Activated naive CD8-positive, alpha-beta T cell treated with anti-CD3 and anti-CD28 coated beads, Interleukin-2, amount 50 U/mL, for 24 hours (primary cell): ENCODE measurements at regions not wholly inside any gene's neighbourhood (a gene's known extent, or its start where the extent isn't known, plus 50 kb on each side); places are given as distances from the start of the nearest gene placed in this dataset.

ENCODE experiments used
- ATAC-seq: fragments of 150-1000 bp; cut with Tn5 transposase; one replicate; pipeline ENCODE4 v1.10.0; 2021
- DNase-seq: peaks from one replicate; pipeline ENCODE4 v3.0.0; 2021
- H3K27ac Mint-ChIP-seq: one replicate; pipeline ENCODE4 v1.8.0; 2021; ENCODE audit warnings: mild to moderate bottlenecking, mixed read lengths
- H3K27me3 Mint-ChIP-seq: one replicate; pipeline ENCODE4 v1.8.0; 2021; ENCODE audit warnings: mixed read lengths
- H3K36me3 Mint-ChIP-seq: one replicate; pipeline ENCODE4 v1.8.0; 2021; ENCODE audit warnings: low read depth, mixed read lengths
- H3K4me1 Mint-ChIP-seq: one replicate; pipeline ENCODE4 v1.8.0; 2021; ENCODE audit warnings: mixed read lengths
- H3K4me3 Mint-ChIP-seq: one replicate; pipeline ENCODE4 v1.8.0; 2021; ENCODE audit warnings: mild to moderate bottlenecking, moderate library complexity, mixed read lengths
- H3K9me3 Mint-ChIP-seq: one replicate; pipeline ENCODE4 v1.8.0; 2021; ENCODE audit warnings: mixed read lengths

DNA sequence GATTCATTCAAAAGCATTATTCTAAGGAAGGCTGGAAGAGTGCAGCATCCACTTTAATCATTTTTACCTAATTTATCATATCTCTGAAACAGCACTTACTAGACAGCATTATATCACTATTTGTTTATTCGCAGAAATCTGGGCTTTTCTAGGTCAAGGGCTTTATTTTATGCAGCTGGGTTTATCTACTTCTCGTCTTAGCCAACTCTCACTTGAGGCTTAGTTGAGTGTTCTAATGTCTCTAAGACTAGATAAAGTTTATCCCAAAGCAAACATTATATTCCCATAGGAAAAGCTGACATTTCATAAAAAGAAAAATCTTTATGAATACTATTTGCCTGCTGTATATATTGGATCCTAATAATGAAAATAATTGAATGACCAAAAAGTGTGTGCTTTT is 720.8 kb upstream of the FLRT2 start:
- Mint-ChIP-seq H3K36me3 (no peaks in the 10 kb centered on the region), H3K27me3 (no peaks in the 10 kb centered on the region), H3K27ac (no peak overlapping the region), H3K9me3 (peaks cover 14% of the 10 kb centered on the region), H3K4me1 (no peaks in the 10 kb centered on the region), H3K4me3 (no peak overlapping the region)
- DNase-seq: no peak
- no peak for ATAC-seq

DNA sequence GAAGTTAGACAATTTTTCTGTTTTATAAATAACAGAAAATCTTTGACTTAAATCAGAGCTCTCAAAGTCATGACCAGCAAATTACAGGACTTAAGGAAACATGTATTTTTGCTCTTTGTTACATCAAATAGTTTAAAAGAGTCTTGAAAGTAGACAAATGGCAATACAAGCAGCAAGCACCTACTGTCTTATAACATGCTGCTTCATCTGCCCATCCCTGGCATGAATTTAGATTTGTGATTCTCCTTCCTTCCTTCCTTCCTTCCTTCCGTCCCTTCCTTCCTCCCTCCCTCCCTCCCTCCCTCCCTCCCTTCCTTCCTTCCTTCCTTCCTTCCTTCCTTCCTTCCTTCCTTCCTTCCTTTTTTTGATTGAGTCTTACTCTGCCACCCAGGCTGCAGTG is 715.6 kb upstream of the FLRT2 start:
- H3K36me3 Mint-ChIP-seq: no peaks in the 10 kb centered on the region
- H3K4me1 Mint-ChIP-seq: no peaks in the 10 kb centered on the region
- no peak overlapping the region for H3K4me3 Mint-ChIP-seq
- H3K27ac Mint-ChIP-seq: no peak overlapping the region
- H3K9me3 Mint-ChIP-seq: peaks cover 35% of the 10 kb centered on the region
- no peak for ATAC-seq
- H3K27me3 Mint-ChIP-seq: no peaks in the 10 kb centered on the region
- DNase-seq: no peak

DNA sequence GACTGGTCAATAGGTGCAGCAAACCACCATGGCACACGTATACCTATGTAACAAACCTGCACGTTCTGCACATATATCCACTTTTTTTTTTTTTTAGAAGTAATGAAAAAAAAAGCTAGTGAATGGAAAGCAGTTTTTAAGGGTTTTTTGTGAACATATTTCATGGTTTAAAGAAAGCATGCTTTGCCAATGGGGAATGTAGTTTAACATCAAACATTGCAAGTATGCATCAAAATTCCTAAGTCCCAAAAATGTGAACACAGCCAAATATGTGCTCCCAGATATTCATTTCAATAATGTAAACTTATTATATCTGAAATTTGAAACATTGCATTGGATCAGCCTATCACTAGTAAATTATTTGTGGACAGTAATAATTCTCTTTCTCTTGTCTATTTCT is 710.4 kb upstream of the FLRT2 start:
- H3K4me3 Mint-ChIP-seq: no peak overlapping the region
- ATAC-seq: no peak
- no peaks in the 10 kb centered on the region for H3K4me1 Mint-ChIP-seq

DNA sequence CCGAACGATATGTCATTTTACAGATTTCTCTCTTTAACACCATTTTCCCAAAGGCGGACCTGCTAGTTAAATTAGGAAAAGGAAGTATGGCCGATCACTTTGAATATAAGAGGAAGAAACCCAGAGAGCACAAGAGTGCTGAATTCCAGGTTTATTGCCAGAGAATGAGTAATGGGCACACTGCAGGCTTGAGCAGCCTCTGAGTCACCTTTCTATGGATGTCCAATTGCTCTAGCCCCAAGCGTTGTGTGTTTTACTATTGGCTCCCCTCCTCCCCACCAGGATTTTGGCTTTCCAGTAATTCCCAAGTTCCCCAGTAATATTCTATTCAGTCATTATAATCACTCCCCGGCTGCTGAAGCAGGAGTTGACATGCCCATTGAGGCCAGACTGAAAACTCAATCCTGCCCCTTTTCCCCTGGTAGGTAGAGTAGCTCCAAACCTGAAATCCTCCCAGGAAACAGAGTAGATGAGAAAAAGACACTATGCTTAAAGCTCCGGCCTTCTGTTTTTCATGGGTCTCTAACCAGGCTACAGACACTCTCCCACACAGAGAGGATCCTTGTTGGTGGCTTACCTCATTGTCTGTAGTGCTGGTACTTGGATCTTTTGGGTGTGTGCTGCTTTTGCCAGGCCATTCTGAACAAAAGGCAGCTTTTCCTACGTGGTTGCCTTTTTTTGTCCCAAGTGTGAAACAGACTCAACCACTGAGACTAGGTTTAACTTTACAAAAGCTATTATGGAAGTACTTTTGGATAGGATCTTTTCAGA is 704.3 kb upstream of the FLRT2 start:
- H3K9me3 Mint-ChIP-seq: peaks cover 26% of the 10 kb centered on the region
- no peaks in the 10 kb centered on the region for H3K4me1 Mint-ChIP-seq
- no peak overlapping the region for H3K4me3 Mint-ChIP-seq
- H3K27me3 Mint-ChIP-seq: no peaks in the 10 kb centered on the region
- H3K36me3 Mint-ChIP-seq: no peaks in the 10 kb centered on the region
- DNase-seq (no peak), ATAC-seq (no peak)
- H3K27ac Mint-ChIP-seq: no peak overlapping the region

More for the DNA sequence above, 710.4 kb upstream of the FLRT2 start:
- no peak for DNase-seq
- Mint-ChIP-seq H3K27ac (no peak overlapping the region), H3K36me3 (no peaks in the 10 kb centered on the region), H3K27me3 (no peaks in the 10 kb centered on the region), H3K9me3 (peaks cover 31% of the 10 kb centered on the region)

DNA sequence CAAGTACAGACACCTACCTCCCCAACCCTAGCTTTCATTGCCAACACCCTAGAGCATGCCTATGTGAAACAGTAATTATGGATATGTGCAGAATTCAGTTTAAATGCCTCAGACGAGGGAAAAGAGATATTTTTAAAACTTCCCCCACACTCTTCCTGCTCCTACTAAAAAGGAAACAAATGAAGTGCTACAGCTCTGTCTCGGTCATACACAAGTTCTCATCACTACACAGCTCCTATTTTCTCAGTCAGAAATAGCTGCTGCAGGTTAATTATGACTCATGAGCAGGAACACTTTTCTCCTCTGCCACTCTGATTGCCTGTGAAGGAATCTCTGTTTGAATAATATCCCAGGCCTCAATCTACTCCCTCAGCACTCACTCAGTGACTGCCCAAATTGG is 703.6 kb upstream of the FLRT2 start:
- H3K36me3 Mint-ChIP-seq: no peaks in the 10 kb centered on the region
- no peak overlapping the region for H3K4me3 Mint-ChIP-seq
- no peak for DNase-seq
- no peak for ATAC-seq
- no peak overlapping the region for H3K27ac Mint-ChIP-seq
- no peaks in the 10 kb centered on the region for H3K4me1 Mint-ChIP-seq
- peaks cover 29% of the 10 kb centered on the region for H3K9me3 Mint-ChIP-seq
- no peaks in the 10 kb centered on the region for H3K27me3 Mint-ChIP-seq

DNA sequence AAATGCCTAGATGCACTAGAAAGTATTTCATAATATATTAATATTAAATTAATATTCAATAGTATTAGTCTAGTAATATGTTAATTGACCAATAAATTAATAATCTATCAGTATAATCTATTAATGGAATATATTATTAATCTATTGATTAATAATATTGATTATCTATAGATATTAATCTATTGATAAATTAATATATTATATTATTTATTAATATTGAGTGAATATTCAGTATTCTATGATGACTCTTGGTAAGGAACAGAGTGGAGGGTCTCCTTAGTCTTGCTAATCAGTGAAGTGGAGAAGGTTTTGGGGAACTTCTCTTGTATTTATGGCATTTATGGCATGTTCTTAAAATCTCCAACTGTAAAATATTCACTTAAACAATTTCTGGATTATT is 679.3 kb upstream of the FLRT2 start:
- ATAC-seq (no peak), DNase-seq (no peak)
- Mint-ChIP-seq H3K27ac (no peak overlapping the region), H3K9me3 (peaks cover 16% of the 10 kb centered on the region), H3K36me3 (no peaks in the 10 kb centered on the region), H3K27me3 (no peaks in the 10 kb centered on the region), H3K4me1 (no peaks in the 10 kb centered on the region), H3K4me3 (no peak overlapping the region)

DNA sequence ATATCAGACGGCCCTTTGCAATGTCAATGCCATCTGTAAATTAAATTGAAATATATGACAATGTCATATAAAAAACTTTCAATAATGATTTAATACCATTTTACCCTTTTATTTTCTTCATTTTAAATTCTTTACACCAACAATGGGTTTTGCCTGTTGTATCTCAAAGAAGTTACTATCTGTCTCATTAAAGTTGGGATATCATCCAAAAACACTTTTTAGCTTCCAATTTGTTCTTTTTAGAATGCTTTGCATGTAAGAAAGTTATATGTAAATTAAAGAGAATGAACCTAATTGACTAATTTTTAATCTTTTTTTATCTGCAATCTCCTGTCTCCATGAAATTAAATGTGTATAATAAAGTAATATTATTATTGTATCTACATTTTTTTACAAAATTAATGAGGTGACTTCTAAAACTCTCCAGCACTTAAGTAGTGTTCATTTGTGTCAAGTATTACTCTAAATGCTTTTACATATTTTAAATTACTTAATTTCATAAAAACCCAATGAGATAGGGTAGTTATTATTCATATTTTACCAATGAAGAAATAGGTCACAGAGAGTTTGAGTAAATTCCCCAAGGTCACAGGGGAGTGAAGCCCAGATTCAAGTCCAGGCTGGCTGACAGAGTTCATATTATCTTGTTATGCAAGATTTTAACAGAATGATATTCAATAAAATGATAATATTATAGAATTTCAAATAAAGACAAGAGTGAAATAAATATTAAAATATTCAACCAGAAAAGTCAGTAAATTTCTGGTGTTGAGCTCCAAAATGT is 673.0 kb upstream of the FLRT2 start:
- H3K36me3 Mint-ChIP-seq: no peaks in the 10 kb centered on the region
- DNase-seq (no peak), ATAC-seq (no peak)
- peaks cover 22% of the 10 kb centered on the region for H3K9me3 Mint-ChIP-seq
- H3K27me3 Mint-ChIP-seq: no peaks in the 10 kb centered on the region
- H3K4me3 Mint-ChIP-seq: no peak overlapping the region
- no peaks in the 10 kb centered on the region for H3K4me1 Mint-ChIP-seq
- no peak overlapping the region for H3K27ac Mint-ChIP-seq

DNA sequence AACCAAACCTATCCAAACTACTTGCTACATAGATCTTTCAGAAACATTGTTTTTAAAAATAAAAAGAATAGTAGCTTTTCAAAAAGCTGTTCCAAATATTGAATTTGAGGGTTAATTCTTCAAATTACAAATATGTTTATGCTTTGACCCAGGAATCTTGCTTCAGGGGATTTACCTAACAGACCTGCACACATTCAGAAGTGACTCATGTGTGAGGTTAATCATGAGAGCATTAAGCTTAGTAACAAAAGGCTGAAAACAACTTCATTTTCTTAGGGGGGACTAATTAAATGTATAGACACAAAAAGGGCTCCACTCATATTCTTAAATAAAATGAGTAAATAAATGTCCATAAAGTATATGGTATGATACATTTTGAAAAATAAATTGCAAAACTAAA is 672.4 kb upstream of the FLRT2 start:
- H3K27ac Mint-ChIP-seq: no peak overlapping the region
- no peaks in the 10 kb centered on the region for H3K36me3 Mint-ChIP-seq
- DNase-seq (no peak), ATAC-seq (no peak)
- H3K4me3 Mint-ChIP-seq: no peak overlapping the region
- peaks cover 22% of the 10 kb centered on the region for H3K9me3 Mint-ChIP-seq
- H3K27me3 Mint-ChIP-seq: no peaks in the 10 kb centered on the region
- no peaks in the 10 kb centered on the region for H3K4me1 Mint-ChIP-seq

DNA sequence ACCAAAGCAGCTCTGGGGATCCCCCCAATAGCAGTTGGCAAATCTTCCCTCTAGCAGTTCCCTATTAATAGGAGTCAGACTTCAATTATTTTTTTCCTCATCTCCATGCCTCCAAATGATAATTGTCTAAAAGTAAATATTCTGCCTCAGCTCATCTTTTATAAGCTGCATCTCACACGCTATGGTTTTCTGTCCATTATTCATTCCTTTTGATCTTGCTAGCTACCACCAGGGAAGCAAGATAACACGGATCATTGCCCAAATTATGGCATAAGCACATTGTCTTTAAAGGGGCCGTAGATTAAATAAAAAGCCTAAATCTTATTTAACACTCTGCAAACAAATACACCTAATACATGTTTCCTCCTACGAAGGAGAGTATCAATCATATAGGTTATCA is 670.8 kb upstream of the FLRT2 start:
- no peak for ATAC-seq
- H3K9me3 Mint-ChIP-seq: peaks cover 26% of the 10 kb centered on the region
- no peaks in the 10 kb centered on the region for H3K36me3 Mint-ChIP-seq
- no peak for DNase-seq
- H3K4me1 Mint-ChIP-seq: no peaks in the 10 kb centered on the region
- H3K27ac Mint-ChIP-seq: no peak overlapping the region
- no peak overlapping the region for H3K4me3 Mint-ChIP-seq
- no peaks in the 10 kb centered on the region for H3K27me3 Mint-ChIP-seq

DNA sequence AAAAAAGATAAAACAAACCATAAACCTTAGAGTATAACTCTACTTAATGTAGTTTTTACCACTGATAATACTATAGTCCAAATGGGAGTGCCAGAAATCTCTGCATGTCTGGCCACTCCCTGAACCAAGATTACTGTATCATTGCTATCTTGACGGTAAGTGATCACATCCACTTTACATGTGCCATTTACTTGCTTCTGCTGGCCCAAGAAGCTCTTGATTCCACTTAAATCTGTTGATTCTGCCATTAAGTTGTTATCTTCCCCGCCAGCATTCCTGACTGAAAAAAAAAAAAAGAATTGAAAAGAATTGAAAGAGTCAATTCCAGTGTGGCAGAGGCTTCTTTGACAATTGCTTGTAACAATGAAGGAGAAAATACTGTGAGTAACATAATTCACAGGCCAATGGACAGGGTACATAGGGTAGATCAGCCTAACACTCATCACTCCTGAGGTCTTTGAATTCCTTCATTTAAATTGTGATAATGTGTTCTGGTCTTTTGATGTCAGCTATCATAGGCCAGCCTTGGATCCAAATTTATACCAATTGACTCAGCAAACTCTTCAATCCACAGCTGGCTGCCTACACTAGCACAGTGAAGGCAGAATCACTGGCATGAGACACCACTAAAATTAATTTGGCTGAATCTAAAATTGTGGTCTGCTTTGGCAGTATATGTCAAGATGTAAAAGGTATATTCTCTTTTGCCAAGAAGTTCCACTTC is 665.2 kb upstream of the FLRT2 start:
- Mint-ChIP-seq H3K9me3 (peaks cover 14% of the 10 kb centered on the region), H3K27me3 (no peaks in the 10 kb centered on the region), H3K36me3 (no peaks in the 10 kb centered on the region), H3K4me3 (no peak overlapping the region), H3K27ac (no peak overlapping the region), H3K4me1 (no peaks in the 10 kb centered on the region)
- DNase-seq (no peak), ATAC-seq (no peak)

DNA sequence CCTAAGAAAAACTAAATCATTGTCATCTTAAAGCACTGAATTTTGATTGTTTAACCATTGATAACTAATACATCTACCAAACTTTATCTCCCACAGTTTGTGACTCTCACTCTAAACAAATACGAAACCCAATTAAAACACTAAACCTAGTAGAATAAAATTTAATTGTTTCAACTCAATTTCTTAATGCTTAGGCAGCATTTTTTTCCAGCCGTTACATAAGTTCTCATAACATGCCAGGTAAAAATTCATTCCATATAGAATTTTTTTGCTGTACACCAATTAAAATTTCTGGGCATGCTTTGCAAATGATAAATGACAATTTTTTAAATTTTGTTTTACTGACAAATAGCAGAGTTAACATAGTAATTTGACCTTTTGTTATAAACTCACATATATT is 658.2 kb upstream of the FLRT2 start:
- H3K27me3 Mint-ChIP-seq: no peaks in the 10 kb centered on the region
- no peaks in the 10 kb centered on the region for H3K4me1 Mint-ChIP-seq
- ATAC-seq (no peak), DNase-seq (no peak)
- H3K9me3 Mint-ChIP-seq: peaks cover 8% of the 10 kb centered on the region
- H3K27ac Mint-ChIP-seq: no peak overlapping the region
- no peaks in the 10 kb centered on the region for H3K36me3 Mint-ChIP-seq
- H3K4me3 Mint-ChIP-seq: no peak overlapping the region

DNA sequence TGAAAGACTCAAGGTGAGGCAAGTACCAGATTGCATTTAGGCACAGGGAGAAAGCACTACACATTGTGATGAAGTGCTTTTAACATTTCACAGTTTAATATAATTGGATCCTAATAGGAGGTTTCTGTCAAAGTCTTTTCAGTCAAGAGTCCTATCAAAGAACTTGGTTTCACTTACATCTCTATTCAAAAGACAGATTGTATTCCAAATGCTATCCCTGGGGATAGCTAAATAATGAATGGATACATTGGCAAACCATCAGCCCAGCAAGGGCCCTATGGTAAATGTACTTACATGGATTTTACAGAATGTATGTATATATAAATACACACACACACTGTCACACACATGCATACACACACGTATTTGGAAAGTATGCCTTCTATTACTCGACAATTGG is 655.5 kb upstream of the FLRT2 start:
- Mint-ChIP-seq H3K27me3 (no peaks in the 10 kb centered on the region), H3K36me3 (no peaks in the 10 kb centered on the region), H3K4me1 (no peaks in the 10 kb centered on the region), H3K27ac (no peak overlapping the region), H3K9me3 (peaks cover 8% of the 10 kb centered on the region), H3K4me3 (no peak overlapping the region)
- no peak for ATAC-seq
- no peak for DNase-seq

DNA sequence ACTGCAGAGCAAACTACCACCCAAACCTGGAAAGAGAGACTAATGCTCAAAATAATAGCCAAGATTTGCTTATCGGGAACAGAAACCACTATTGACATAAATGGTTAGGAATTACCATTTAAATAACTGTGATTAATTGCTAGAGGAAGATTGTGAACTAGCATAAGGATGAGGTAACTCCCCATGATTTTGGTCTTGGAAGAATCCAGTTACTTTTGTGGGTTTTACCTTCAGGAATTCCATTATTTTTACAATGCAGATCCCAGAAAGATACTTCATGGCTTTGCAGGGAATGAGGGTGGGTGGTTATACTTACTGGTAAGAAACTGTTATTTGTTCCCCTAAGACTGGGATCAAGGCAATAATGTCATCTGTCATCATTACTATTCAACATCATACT is 652.9 kb upstream of the FLRT2 start:
- Mint-ChIP-seq H3K9me3 (peaks cover 8% of the 10 kb centered on the region), H3K4me3 (no peak overlapping the region)

DNA sequence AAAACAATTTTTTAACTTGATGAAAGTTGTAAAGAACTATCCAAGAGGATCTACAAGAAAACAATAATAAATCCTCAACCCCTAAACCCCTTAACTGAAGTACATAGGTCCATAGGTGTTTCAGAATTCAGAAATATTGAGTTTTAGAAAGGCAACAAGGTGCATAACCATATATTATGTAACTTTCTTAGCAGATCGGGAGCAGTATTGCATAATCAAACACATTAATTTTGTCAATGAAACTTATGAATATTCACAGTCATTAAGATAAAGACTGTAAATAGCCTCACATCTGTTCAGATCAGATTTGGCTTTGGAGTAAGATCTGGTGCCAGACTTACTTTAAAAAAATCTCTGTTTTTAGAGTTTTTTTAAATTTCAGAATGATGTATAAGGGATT is 647.1 kb upstream of the FLRT2 start:
- Mint-ChIP-seq H3K36me3 (no peaks in the 10 kb centered on the region), H3K4me3 (no peak overlapping the region), H3K9me3 (peaks cover 12% of the 10 kb centered on the region), H3K27ac (no peak overlapping the region), H3K27me3 (no peaks in the 10 kb centered on the region), H3K4me1 (no peaks in the 10 kb centered on the region)
- no peak for DNase-seq
- no peak for ATAC-seq

More for the DNA sequence above, 652.9 kb upstream of the FLRT2 start:
- H3K27me3 Mint-ChIP-seq: no peaks in the 10 kb centered on the region
- no peak overlapping the region for H3K27ac Mint-ChIP-seq
- ATAC-seq (no peak), DNase-seq (no peak)
- no peaks in the 10 kb centered on the region for H3K4me1 Mint-ChIP-seq
- no peaks in the 10 kb centered on the region for H3K36me3 Mint-ChIP-seq

DNA sequence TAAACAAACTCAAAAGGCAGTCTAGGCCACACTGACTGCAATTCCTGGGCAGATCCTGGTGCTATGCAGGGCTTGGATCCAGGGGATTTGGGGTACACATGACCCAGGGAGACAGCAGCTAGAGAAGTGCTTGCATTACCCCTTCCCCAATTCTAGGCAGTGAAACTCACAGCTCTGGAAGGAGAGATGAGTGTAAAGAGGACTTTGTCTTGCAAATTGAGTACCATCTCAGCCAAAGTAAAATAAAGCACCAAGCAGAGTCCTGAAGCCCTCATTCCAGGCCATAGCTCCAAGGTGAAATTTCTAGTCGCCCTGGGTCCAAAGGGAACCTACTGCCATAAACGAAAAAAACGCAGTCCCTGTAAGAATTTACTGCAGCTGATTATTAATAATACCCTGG is 644.9 kb upstream of the FLRT2 start:
- Mint-ChIP-seq H3K4me3 (no peak overlapping the region), H3K27me3 (no peaks in the 10 kb centered on the region), H3K27ac (no peak overlapping the region), H3K4me1 (no peaks in the 10 kb centered on the region), H3K9me3 (peaks cover 18% of the 10 kb centered on the region), H3K36me3 (no peaks in the 10 kb centered on the region)
- no peak for DNase-seq
- no peak for ATAC-seq
